SK-N-SH (cell line): ENCODE measurements at regions not wholly inside any gene's neighbourhood (a gene's known extent, or its start where the extent isn't known, plus 50 kb on each side); places are given as distances from the start of the nearest gene placed in this dataset.

ENCODE experiments used
- CTCF ChIA-PET: fragments of 300-600, 350-600 bp; formaldehyde crosslinking; extraction: SDS; loops from one replicate; lab custom pipeline; 2021; lab: Yijun Ruan, JAX
- POLR2A ChIA-PET: fragments of 350-600 bp; sonication (Branson Sonifier 250); formaldehyde crosslinking; extraction: SDS; loops from one replicate; lab custom pipeline; 2020; ENCODE audit warnings: antibody characterized with exemption, inconsistent platforms; lab: Yijun Ruan, JAX
- DNase-seq: peaks from one replicate; pipeline ENCODE4 v3.0.0; 2012
- H2AFZ ChIP-seq: fragments of 200-600 bp; sonication (generic); 2 replicates; pipeline ENCODE4 v1.8.1; 2016; ENCODE audit warnings: antibody characterized with exemption, mild to moderate bottlenecking, low read depth
- H3F3A ChIP-seq: fragments of 200-600 bp; sonication (generic); replicated peaks from 2 replicates; pipeline ENCODE3; 2016; ENCODE audit warnings: antibody characterized with exemption, mild to moderate bottlenecking; ENCODE audit not compliant: insufficient read depth
- H3K27ac ChIP-seq, 2 experiments: fragments of 200-500 bp in 1 of 2; fragments of 200-600 bp in 1 of 2; sonication (Bioruptor generic) in 1 of 2; sonication (generic), shearing (Covaris generic) in 1 of 2; 2 replicates each; pipeline versions ENCODE4 v1.5.1 to v1.6.1; 2014 to 2016; ENCODE audit warnings: low read depth in 2 of 2, inconsistent platforms in 1 of 2, low read length in 1 of 2, mild to moderate bottlenecking in 1 of 2, mixed read lengths in 1 of 2
- H3K27me3 ChIP-seq: fragments of 200-600 bp; sonication (generic), shearing (Covaris generic); 2 replicates; pipeline ENCODE4 v1.6.1; 2016; ENCODE audit warnings: mixed run types; ENCODE audit not compliant: insufficient read depth
- H3K36me3 ChIP-seq, 2 experiments: fragments of 200-500 bp in 1 of 2; fragments of 200-600 bp in 1 of 2; sonication (Bioruptor generic) in 1 of 2; sonication (generic) in 1 of 2; replicated peaks in 1 of 2; 2 replicates each; pipeline versions ENCODE3 to v1.5.1; 2014 to 2016; ENCODE audit warnings: low read length in 1 of 2, mild to moderate bottlenecking in 1 of 2; ENCODE audit not compliant: insufficient read depth in 2 of 2, control insufficient read depth in 1 of 2
- H3K4me1 ChIP-seq, 2 experiments: fragments of 200-500 bp in 1 of 2; fragments of 200-600 bp in 1 of 2; sonication (Bioruptor generic) in 1 of 2; sonication (generic), shearing (Covaris generic) in 1 of 2; 2 replicates each; pipeline versions ENCODE4 v1.5.1 to v1.6.1; 2014 to 2016; ENCODE audit warnings: low read depth in 1 of 2, low read length in 1 of 2, mixed run types in 1 of 2; ENCODE audit not compliant: insufficient read depth in 2 of 2, control insufficient read depth in 1 of 2
- H3K4me2 ChIP-seq: fragments of 200-600 bp; sonication (generic), shearing (Covaris generic); 2 replicates; pipeline ENCODE4 v1.6.1; 2017; ENCODE audit warnings: mixed run types
- H3K4me3 ChIP-seq, 2 experiments: fragments of 200-500 bp in 1 of 2; fragments of 200-600 bp in 1 of 2; sonication (Bioruptor generic) in 1 of 2; sonication (generic), shearing (Covaris generic) in 1 of 2; 2 replicates each; pipeline versions ENCODE4 v1.5.1 to v1.8.1; 2014 to 2016; ENCODE audit warnings: low read depth in 2 of 2, inconsistent platforms in 1 of 2, low read length in 1 of 2, mild to moderate bottlenecking in 1 of 2, mixed read lengths in 1 of 2, moderate library complexity in 1 of 2
- H3K79me2 ChIP-seq: fragments of 200-600 bp; sonication (generic); 2 replicates; pipeline ENCODE4 v1.8.1; 2017; ENCODE audit warnings: mild to moderate bottlenecking; ENCODE audit not compliant: insufficient read depth
- H3K9ac ChIP-seq: fragments of 200-600 bp; sonication (generic); 2 replicates; pipeline ENCODE4 v1.6.1; 2017; ENCODE audit warnings: mixed run types
- H3K9me2 ChIP-seq: fragments of 200-600 bp; sonication (generic); 2 replicates; pipeline ENCODE4 v1.6.1; 2017; ENCODE audit warnings: mixed run types
- H3K9me3 ChIP-seq: fragments of 200-600 bp; sonication (generic); 2 replicates; pipeline ENCODE4 v1.6.1; 2017; ENCODE audit warnings: mixed run types, mild to moderate bottlenecking, moderate library complexity
- H4K20me1 ChIP-seq: fragments of 200-600 bp; sonication (generic); 2 replicates; pipeline ENCODE4 v1.6.1; 2017; ENCODE audit warnings: mild to moderate bottlenecking, mixed run types; ENCODE audit not compliant: insufficient read depth
- CHD2 ChIP-seq: fragments of 150-350 bp; IDR thresholded peaks from 2 replicates; pipeline ENCODE4 v1.6.1; 2018; ENCODE audit warnings: low read length; ENCODE audit not compliant: partially characterized antibody
- EP300 ChIP-seq, 2 experiments: IDR thresholded peaks; 2 replicates each; pipeline versions ENCODE4 v1.4.0 to v1.6.1; 2012; ENCODE audit warnings: borderline replicate concordance in 1 of 2, low read depth in 1 of 2, low read length in 1 of 2
- FOXJ3 ChIP-seq: sonication (generic); formaldehyde crosslinking; IDR thresholded peaks from 2 replicates; pipeline ENCODE4 v1.5.1; 2020; ENCODE audit warnings: mild to moderate bottlenecking, missing genetic modification reagents
- GABPA ChIP-seq: IDR thresholded peaks from 2 replicates; pipeline ENCODE4 v1.4.0; 2012; ENCODE audit warnings: low read depth, mild to moderate bottlenecking
- GATA2 ChIP-seq: sonication (generic); formaldehyde crosslinking; IDR thresholded peaks from 2 replicates; pipeline ENCODE4 v1.5.0; 2020; ENCODE audit warnings: mild to moderate bottlenecking, missing genetic modification reagents
- MAX ChIP-seq: IDR thresholded peaks from 2 replicates; pipeline ENCODE4 v1.4.0; 2012; ENCODE audit warnings: low read depth
- NRF1 ChIP-seq: IDR thresholded peaks from 2 replicates; pipeline ENCODE4 v1.6.1; 2012; ENCODE audit warnings: low read depth, mild to moderate bottlenecking, low read length
- PBX3 ChIP-seq: IDR thresholded peaks from 2 replicates; pipeline ENCODE4; 2012
- POLR2AphosphoS5 ChIP-seq: IDR thresholded peaks from 2 replicates; pipeline ENCODE4 v1.6.1; 2012; ENCODE audit warnings: low read depth, low read length
- RFX5 ChIP-seq: IDR thresholded peaks from 2 replicates; pipeline ENCODE4 v1.6.1; 2012; ENCODE audit warnings: mild to moderate bottlenecking, improper control_type of control experiment, low read length
- SIN3A ChIP-seq: IDR thresholded peaks from 2 replicates; pipeline ENCODE4 v1.6.1; 2012; ENCODE audit warnings: low read depth, mild to moderate bottlenecking, low read length, moderate library complexity, borderline replicate concordance
- TAF1 ChIP-seq: IDR thresholded peaks from 2 replicates; pipeline ENCODE4 v1.6.1; 2012; ENCODE audit warnings: low read depth, mild to moderate bottlenecking, low read length, moderate library complexity, borderline replicate concordance
- TEAD4 ChIP-seq: IDR thresholded peaks from 2 replicates; pipeline ENCODE4 v1.4.0; 2012; ENCODE audit warnings: mild to moderate bottlenecking, borderline replicate concordance; ENCODE audit not compliant: insufficient read depth
- USF1 ChIP-seq: IDR thresholded peaks from 2 replicates; pipeline ENCODE4 v1.4.0; 2012; ENCODE audit warnings: low read depth, borderline replicate concordance
- YY1 ChIP-seq: IDR thresholded peaks from 2 replicates; pipeline ENCODE4 v1.4.0; 2012; ENCODE audit warnings: low read depth, mild to moderate bottlenecking
- WGBS: methylation state at CpG from one replicate; pipeline ENCODE4 v1.1.6; 2017; ENCODE audit warnings: low lambda C conversion rate; 5-methylcytosine and 5-hydroxymethylcytosine counted together

GRCh38 chr16:80274576-80275191 lies 266.1 kb upstream of the DYNLRB2 start:
- Histone ChIP-seq H3K27ac (no peak overlapping the region), H3K9me2 (0 out of 2 replicates have a peak, but pooled peaks cover 3% of the 10 kb centered on the region), H3K4me2 (no peak overlapping the region)
- TF ChIP-seq EP300 (IDR thresholded peaks at IDR 0.05; ENCODE audit: borderline replicate concordance in 1 of 2, low read depth in 1 of 2, low read length in 1 of 2) (no peak), PBX3 (no peak), SIN3A (no peak), POLR2AphosphoS5 (no peak), MAX (no peak), GATA2 (no peak), YY1 (no peak), FOXJ3 (CRISPR knock-in tag) (no peak), RFX5 (no peak), CHD2 (no peak), TAF1 (no peak), USF1 (no peak), NRF1 (no peak), TEAD4 (no peak), GABPA (no peak)
- TF ChIP-seq, all 33 proteins: peak for 0
- no peaks in the 10 kb centered on the region for H3K4me1 ChIP-seq
- H4K20me1 ChIP-seq: no peaks in the 10 kb centered on the region
- no peaks in the 10 kb centered on the region for H3F3A ChIP-seq
- H3K79me2 ChIP-seq: no peaks in the 10 kb centered on the region
- H3K27me3 ChIP-seq: no peaks in the 10 kb centered on the region
- no peak overlapping the region for H2AFZ ChIP-seq
- no peak for DNase-seq
- CTCF ChIA-PET: interaction anchor here (0.8 kb wide), 1 partner anchor 10 kb away, joined by 3 read pairs; no protein-coding TSS in a partner anchor
- H3K9ac ChIP-seq: no peak overlapping the region
- H3K4me3 ChIP-seq: no peak overlapping the region
- H3K9me3 ChIP-seq: peaks cover 3% of the 10 kb centered on the region
- WGBS: 33% methylated on average over 4 of the region's 4 CpGs
- POLR2A ChIA-PET: no interaction called here
- H3K36me3 ChIP-seq: no peaks in the 10 kb centered on the region
